GM12875 (cell line): ENCODE measurements at regions not wholly inside any gene's neighbourhood (a gene's known extent, or its start where the extent isn't known, plus 50 kb on each side); places are given as distances from the start of the nearest gene placed in this dataset.

Source experiments
- H3K4me3 ChIP-seq: one replicate; pipeline ENCODE4 v1.5.1; 2011; ENCODE audit warnings: low read depth, low read length, control low read depth
- TF ChIP-seq, protein P1 (sequence below): IDR thresholded peaks from 2 replicates; pipeline ENCODE4 v1.5.1; 2011; ENCODE audit warnings: low read depth, mild to moderate bottlenecking, control low read depth, inconsistent platforms, low read length, moderate library complexity, borderline replicate concordance; ENCODE audit not compliant: insufficient read depth

DNA sequence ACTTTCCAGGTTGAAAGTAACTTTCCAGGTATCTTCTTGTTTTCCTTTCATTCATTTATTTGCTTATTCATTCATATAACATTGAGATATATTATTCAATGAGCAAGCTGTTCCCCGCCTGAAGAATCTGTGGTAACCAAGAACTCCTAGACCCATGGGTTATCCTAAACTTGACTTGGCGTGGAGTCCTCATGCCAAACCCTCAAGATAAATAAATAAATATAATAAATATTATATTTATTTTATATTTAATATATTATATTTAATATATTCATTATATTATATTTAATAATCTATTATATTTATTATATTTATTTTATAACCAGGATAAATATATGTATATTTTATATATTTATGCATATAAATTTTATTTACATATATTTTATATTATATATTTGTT is 674.8 kb downstream of the SUCLG1 start:
- TF ChIP-seq, protein P1, sequence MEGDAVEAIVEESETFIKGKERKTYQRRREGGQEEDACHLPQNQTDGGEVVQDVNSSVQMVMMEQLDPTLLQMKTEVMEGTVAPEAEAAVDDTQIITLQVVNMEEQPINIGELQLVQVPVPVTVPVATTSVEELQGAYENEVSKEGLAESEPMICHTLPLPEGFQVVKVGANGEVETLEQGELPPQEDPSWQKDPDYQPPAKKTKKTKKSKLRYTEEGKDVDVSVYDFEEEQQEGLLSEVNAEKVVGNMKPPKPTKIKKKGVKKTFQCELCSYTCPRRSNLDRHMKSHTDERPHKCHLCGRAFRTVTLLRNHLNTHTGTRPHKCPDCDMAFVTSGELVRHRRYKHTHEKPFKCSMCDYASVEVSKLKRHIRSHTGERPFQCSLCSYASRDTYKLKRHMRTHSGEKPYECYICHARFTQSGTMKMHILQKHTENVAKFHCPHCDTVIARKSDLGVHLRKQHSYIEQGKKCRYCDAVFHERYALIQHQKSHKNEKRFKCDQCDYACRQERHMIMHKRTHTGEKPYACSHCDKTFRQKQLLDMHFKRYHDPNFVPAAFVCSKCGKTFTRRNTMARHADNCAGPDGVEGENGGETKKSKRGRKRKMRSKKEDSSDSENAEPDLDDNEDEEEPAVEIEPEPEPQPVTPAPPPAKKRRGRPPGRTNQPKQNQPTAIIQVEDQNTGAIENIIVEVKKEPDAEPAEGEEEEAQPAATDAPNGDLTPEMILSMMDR: no peak

GRCh38 chr2:83782122-83782521 is 677.0 kb downstream of the SUCLG1 start:
- TF ChIP-seq, protein P1: no peak

More for the DNA sequence above, 674.8 kb downstream of the SUCLG1 start:
- H3K4me3 ChIP-seq: no peak overlapping the region

DNA sequence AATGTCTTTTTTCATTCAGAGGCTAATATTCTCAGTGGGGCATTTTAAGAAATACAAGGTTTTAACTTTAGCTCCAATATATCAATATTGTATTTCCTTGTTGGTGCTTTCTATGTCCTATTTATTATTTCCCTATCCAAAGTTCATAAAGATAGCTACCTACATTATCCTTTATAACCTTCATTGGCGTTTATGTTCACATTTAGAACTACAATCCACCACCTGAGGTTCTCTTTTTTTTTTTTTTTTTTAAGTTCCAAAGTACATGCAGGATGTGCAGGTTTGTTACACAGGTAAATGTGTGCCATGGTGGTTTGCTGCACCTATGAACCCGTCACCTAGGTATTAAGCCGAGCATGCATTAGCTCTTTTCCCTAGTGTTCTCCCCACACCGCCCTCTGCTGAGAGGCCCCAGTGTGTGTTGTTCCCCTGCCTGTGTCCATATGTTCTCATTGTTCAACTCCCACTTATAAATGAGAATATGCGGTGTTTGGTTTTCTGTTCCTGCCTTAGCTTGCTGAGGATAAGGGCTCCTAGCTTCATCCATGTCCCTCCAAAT is 694.6 kb downstream of the SUCLG1 start:
- TF ChIP-seq, protein P1: no peak
- no peak overlapping the region for H3K4me3 ChIP-seq

More at GRCh38 chr2:83782122-83782521, 677.0 kb downstream of the SUCLG1 start:
- H3K4me3 ChIP-seq: no peak overlapping the region

- TF ChIP-seq, protein P1: no peak
- no peak overlapping the region for H3K4me3 ChIP-seq
Measured at GRCh38 chr2:83757329-83757728, 701.8 kb downstream of the SUCLG1 start.

- TF ChIP-seq, protein P1: no peak
- no peak overlapping the region for H3K4me3 ChIP-seq
Measured at GRCh38 chr2:83756219-83756618, 702.9 kb downstream of the SUCLG1 start.

DNA sequence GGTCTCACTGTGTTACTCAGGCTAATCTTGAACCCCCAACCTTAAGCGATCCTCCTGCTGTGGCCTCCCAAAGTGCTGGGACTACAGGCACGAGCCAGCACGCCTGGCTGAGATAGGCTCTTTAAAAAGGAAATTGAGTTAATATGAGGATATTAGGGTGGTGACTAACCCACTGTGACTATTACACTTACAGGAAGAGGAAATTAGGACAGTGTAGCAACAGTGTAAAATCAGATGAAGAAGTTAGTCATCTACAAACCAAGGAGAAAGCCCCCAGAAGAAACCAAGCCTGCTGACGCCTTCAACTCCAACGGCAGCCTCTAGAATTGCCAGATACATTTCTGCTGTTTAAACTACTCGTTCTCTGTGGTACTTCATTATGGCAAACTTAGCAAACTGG is 711.9 kb downstream of the SUCLG1 start:
- TF ChIP-seq, protein P1: no peak
- H3K4me3 ChIP-seq: no peak overlapping the region

DNA sequence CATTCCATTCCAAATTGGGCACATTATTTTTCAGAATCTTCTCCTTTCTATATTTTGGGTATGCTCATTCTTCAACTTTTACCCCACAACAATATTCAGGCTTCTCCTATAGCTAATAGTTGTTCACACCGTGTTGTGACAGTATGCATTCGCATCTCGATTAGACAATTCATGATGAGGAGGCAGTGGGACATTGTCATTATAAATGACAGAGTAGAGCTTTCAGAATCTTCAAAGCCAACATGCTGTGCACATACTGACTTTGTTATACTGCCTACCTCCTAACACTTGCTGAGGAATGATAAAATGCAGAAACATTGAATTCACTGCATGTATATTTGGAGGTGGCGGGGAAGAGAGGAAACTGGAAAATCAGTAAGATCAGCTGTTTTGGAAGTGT is 714.2 kb downstream of the SUCLG1 start:
- TF ChIP-seq, protein P1: no peak

More for the DNA sequence above, 714.2 kb downstream of the SUCLG1 start:
- H3K4me3 ChIP-seq: no peak overlapping the region
